Memory B cell (primary cell): ENCODE measurements at regions not wholly inside any gene's neighbourhood (a gene's known extent, or its start where the extent isn't known, plus 50 kb on each side); places are given as distances from the start of the nearest gene placed in this dataset.

Experiments
- ATAC-seq: fragments of 150-1000 bp; cut with Tn5 transposase; 2 replicates; pipeline ENCODE4 v1.10.0; 2021; ENCODE audit warnings: low read depth, mild to moderate bottlenecking, moderate library complexity
- DNase-seq, 2 donors: peaks; one replicate each; pipeline ENCODE4 v3.0.0; 2022; ENCODE audit warnings: low spot score in 2 of 2
- H3K27ac Mint-ChIP-seq: one replicate; pipeline ENCODE4 v1.8.0; 2022; ENCODE audit warnings: mild to moderate bottlenecking, moderate library complexity, mixed read lengths
- H3K27me3 Mint-ChIP-seq: one replicate; pipeline ENCODE4 v1.8.0; 2022; ENCODE audit warnings: mixed read lengths
- H3K36me3 Mint-ChIP-seq: one replicate; pipeline ENCODE4 v1.8.0; 2022; ENCODE audit warnings: mild to moderate bottlenecking, mixed read lengths
- H3K4me1 Mint-ChIP-seq: one replicate; pipeline ENCODE4 v1.8.0; 2022; ENCODE audit warnings: mixed read lengths
- H3K4me3 Mint-ChIP-seq: one replicate; pipeline ENCODE4 v1.8.0; 2022; ENCODE audit warnings: mild to moderate bottlenecking, moderate library complexity, mixed read lengths
- H3K9me3 Mint-ChIP-seq: one replicate; pipeline ENCODE4 v1.8.0; 2022; ENCODE audit warnings: mixed read lengths

DNA sequence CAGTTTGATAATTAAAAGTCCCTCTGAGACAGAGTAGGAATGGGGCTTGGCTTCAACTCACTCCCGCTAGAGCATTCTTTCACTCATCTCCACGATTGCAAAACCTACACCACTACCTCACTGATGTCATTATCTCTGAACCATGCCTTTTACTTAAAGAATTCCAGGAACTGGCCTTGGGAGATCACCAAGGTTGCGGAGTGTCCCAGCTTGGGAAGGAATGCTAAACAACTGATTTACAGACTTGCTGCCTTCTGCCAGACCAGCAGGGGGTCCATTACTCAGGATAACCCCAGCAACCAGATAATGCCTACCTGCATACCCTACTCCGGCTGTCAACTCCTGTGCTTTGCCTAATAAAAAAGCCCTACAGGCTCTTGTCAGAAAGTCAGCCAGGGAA, 102.2 kb upstream of the RALGAPA2 start:
- ATAC-seq (no peak), DNase-seq (no peak)
- no peak overlapping the region for H3K27ac Mint-ChIP-seq
- H3K27me3 Mint-ChIP-seq, result peaks cover 5% of the 10 kb centered on the region
- H3K36me3 Mint-ChIP-seq, result no peaks in the 10 kb centered on the region
- no peaks in the 10 kb centered on the region for H3K9me3 Mint-ChIP-seq
- H3K4me1 Mint-ChIP-seq, result no peaks in the 10 kb centered on the region
- H3K4me3 Mint-ChIP-seq, result no peak overlapping the region

DNA sequence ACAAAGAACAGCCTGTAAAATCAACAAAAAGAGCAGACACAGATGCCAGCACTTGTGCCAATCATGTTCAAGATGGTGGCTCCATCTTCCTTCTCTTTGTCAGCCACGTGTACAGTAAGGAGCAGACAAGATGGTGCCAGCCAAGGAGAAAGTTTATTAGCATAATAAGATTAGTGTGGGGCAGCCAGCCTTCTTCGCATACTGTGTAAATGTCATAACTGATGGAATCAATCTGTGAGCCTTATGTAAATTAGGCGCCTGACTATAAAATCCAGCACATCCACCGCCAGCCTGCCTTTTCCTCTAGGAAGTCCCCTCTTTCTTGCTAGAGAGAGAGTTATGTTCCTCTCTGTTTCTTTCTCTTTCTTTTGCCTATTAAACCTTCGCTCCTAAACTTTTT, 99.7 kb upstream of the RALGAPA2 start:
- H3K27ac Mint-ChIP-seq, result no peak overlapping the region
- H3K4me1 Mint-ChIP-seq, result no peaks in the 10 kb centered on the region

DNA sequence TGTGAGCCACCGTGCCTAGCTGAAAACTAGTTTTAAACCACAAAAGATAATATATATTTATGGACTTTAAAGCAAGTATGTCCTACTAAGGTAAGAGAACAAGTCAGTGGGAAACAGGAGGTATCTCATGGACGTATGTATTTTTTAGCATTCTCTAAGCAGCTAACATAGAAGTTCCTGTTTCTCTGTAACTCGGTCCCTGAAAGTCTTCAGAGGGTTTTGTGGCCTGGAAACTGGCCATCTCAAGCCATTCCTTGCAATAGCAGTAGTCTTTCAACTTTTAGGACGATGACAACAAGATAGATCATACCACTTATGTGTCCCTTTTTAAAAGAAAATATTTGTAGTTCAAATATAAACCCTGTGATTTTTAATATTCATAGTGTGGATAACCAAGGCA, 95.6 kb upstream of the RALGAPA2 start:
- no peaks in the 10 kb centered on the region for H3K36me3 Mint-ChIP-seq
- no peaks in the 10 kb centered on the region for H3K9me3 Mint-ChIP-seq
- DNase-seq, result no peak
- no peak overlapping the region for H3K27ac Mint-ChIP-seq
- peaks cover 2% of the 10 kb centered on the region for H3K27me3 Mint-ChIP-seq
- ATAC-seq, result no peak
- no peak overlapping the region for H3K4me3 Mint-ChIP-seq
- no peaks in the 10 kb centered on the region for H3K4me1 Mint-ChIP-seq

More for the DNA sequence above, 99.7 kb upstream of the RALGAPA2 start:
- Mint-ChIP-seq H3K4me3 (no peak overlapping the region), H3K27me3 (peaks cover 3% of the 10 kb centered on the region), H3K9me3 (no peaks in the 10 kb centered on the region), H3K36me3 (no peaks in the 10 kb centered on the region)
- DNase-seq, result no peak
- no peak for ATAC-seq

DNA sequence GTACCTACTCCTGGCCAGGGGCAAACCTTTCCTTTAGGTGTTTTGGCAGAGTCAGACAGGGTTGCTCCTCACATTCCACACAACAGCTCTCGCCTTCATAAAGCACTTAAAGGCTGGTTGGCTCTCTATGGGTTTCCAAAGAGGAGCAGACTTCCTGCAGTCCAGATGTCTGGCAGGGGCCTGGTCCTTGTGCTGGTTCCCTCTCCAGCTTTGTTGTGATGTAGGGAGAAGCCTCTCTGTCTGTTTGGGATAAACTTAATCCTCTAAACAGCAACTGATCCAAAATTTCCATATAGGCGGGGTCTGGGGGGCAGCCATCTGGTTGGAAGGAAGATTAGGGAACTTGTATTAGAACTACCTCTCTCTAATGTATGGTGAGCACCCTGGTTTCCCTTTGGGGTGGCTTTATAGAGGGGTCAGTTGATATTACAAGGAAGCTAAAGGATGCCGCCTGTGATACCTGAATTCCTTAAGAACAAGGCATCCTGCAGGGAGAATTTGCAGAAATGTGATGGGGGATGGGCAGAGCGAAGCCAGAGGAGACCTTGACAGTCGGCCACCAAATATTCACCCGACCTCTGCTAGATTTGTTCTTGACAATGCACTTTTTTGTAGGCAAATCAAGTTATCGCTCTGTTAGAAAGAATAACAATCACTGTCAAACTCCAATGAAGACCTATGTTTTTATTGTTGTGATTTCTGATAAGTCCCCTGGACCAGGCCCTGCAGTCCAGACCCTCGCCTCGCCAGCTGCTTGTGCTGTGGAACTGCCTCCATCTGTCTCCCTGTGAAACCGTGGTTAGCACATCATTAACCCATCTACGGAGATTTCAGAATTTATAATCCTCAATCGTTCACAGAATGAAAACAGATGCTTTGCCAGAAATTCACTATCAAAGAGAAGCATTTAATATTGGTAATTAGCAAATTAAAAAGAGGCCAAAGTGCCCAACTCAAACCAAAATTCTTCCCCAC, 94.0 kb upstream of the RALGAPA2 start:
- H3K4me3 Mint-ChIP-seq, result no peak overlapping the region
- no peak for ATAC-seq
- no peaks in the 10 kb centered on the region for H3K4me1 Mint-ChIP-seq
- H3K27me3 Mint-ChIP-seq, result peaks cover 2% of the 10 kb centered on the region
- H3K36me3 Mint-ChIP-seq, result no peaks in the 10 kb centered on the region
- no peak overlapping the region for H3K27ac Mint-ChIP-seq
- DNase-seq, result no peak
- no peaks in the 10 kb centered on the region for H3K9me3 Mint-ChIP-seq

DNA sequence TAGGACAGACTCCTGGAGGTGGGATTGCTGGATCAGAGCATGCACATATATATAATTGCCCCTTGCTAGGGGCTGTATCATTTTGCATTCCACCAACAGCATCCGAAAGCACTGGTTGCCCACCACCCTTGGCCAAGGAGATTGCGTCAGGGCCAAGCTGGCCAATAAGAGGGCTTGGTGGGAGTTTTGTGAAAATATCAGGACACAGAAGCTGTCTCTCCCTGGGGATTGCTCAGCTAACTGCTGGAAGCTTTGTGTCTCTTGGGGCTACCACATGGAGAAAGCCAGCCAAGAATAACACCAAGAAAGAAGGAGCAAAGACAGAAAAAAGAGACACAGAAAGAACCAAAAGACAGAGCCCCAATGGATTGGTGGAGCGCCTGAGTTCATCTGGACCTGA, 90.6 kb upstream of the RALGAPA2 start:
- Mint-ChIP-seq H3K4me1 (no peaks in the 10 kb centered on the region), H3K4me3 (no peak overlapping the region), H3K9me3 (no peaks in the 10 kb centered on the region), H3K27ac (no peak overlapping the region), H3K36me3 (no peaks in the 10 kb centered on the region), H3K27me3 (no peaks in the 10 kb centered on the region)
- no peak for ATAC-seq
- no peak for DNase-seq

DNA sequence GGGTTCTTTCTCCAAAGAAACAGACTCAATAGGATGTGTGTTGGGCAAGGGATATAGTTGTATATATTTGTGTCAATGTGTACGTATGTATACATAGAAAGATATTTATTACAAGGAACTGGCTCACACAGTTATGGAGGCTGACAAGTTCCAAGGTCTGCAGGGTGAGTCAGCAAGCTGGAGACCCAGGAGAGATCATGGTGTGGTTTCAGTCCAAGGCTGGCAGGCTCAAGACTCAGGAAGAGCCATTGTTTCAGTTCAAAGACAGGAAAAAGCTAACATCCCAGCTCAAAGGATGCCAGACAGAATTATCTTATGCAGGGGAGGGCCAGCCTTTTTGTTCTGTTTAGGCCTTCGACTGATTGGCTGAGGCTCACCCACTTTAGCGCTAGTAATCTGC, 89.9 kb upstream of the RALGAPA2 start:
- ATAC-seq (no peak), DNase-seq (no peak)
- Mint-ChIP-seq H3K36me3 (no peaks in the 10 kb centered on the region), H3K27ac (no peak overlapping the region), H3K9me3 (no peaks in the 10 kb centered on the region), H3K4me3 (no peak overlapping the region), H3K4me1 (no peaks in the 10 kb centered on the region), H3K27me3 (no peaks in the 10 kb centered on the region)

DNA sequence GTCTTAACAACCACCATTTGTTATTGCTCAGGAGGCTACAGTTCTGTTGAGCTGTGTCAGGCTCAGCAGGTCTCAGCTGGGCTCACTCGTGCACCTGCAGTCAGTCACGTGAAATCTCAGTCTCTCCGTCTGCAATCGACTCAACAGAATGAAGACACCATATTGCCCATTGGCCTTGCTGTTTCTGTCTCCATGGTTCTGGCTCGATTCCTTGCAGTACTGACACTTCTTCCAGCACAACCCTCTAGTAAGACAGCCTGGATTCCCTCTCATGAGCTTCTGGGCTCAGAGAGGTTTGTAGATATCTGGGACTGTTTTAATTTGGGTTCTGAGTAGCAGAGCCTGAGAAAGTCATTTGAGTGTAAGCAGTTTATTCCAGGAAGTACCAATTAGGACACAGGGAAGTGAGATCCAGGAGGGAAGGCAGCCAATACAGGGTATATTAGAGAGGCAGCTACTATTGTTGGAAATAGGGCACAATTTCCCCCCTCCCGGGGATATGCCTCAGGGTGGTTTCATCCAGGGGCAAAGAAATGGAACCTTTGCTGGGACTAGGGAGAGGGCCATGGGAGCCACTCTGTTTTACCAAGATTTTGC, 87.4 kb upstream of the RALGAPA2 start:
- ATAC-seq (no peak), DNase-seq (no peak)
- H3K27me3 Mint-ChIP-seq, result peaks cover 6% of the 10 kb centered on the region
- no peaks in the 10 kb centered on the region for H3K36me3 Mint-ChIP-seq
- no peaks in the 10 kb centered on the region for H3K4me1 Mint-ChIP-seq
- no peak overlapping the region for H3K27ac Mint-ChIP-seq
- no peaks in the 10 kb centered on the region for H3K9me3 Mint-ChIP-seq
- no peak overlapping the region for H3K4me3 Mint-ChIP-seq

DNA sequence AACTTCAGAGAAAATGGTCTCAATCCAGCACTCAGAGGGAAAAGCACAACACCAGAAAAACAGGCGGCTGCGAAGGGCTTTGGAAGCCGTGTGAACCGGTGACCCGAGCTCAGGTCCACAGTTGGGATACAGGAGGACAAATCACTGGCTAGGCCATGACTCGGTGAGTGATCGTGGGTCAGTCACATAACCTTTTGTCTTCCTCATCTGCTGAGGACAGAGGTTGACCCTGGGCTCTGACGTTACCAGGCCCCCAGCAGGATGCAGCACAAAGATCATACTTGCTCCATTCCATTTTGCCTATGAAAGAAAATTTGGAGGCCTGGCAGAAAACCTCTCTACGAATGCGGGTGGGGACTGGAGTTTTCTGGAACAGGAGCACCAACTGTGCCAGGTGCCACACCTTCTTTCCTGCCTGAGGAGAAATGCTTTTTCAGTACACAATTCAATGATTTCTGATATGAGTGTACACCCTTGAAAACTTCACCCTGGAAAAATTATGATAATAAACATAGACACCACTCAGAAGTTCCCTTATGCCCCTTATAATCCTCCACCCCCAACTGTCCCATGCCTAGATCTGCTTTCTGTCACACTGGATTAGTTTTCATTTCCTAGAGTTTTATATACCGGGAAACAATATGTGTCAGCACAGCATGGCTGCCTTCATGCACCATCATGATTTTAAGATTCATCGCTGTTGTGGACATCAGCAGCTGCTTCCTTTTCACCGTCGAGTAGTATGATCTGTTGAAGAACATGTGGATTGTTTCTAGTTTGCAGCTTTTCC, 85.3 kb upstream of the RALGAPA2 start:
- Mint-ChIP-seq H3K9me3 (no peaks in the 10 kb centered on the region), H3K4me3 (no peak overlapping the region), H3K36me3 (no peaks in the 10 kb centered on the region), H3K4me1 (no peaks in the 10 kb centered on the region), H3K27me3 (peaks cover 6% of the 10 kb centered on the region), H3K27ac (no peak overlapping the region)
- ATAC-seq (no peak), DNase-seq (no peak)

DNA sequence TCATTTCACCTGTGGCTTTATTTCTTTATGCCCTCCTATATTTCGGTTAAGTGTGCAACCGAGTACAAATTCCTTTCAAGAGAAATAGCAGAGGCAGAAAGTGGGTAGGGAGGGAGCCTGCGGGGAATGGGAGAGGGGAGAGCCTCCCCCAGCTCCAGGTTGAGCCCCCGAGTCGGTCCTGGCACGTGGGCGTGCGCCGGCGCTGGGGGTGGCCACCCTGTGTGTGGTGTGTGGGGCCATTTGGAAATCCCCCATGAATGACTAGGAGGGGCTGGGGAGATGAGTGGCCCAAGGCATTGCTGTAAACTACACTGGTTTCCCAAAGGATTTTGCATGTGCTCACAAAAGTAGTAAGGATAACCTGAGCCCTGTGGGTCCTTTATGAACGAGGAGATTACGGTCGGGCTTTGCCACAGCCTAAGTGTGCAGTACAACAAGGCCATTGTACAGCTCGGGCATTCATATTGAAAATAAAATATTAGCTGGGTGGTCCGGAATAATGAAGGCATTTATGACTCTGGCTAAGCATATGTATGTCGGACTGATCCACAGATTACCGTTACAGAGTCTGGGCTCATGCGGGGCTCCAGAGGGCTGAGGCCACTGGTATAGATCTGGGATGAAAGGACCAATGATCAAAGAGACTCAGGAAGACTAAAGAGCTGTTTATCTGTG, 84.5 kb upstream of the RALGAPA2 start:
- no peak for ATAC-seq
- Mint-ChIP-seq H3K4me3 (no peak overlapping the region), H3K27ac (no peak overlapping the region), H3K36me3 (no peaks in the 10 kb centered on the region), H3K9me3 (no peaks in the 10 kb centered on the region), H3K4me1 (no peaks in the 10 kb centered on the region), H3K27me3 (peaks cover 6% of the 10 kb centered on the region)
- no peak for DNase-seq

DNA sequence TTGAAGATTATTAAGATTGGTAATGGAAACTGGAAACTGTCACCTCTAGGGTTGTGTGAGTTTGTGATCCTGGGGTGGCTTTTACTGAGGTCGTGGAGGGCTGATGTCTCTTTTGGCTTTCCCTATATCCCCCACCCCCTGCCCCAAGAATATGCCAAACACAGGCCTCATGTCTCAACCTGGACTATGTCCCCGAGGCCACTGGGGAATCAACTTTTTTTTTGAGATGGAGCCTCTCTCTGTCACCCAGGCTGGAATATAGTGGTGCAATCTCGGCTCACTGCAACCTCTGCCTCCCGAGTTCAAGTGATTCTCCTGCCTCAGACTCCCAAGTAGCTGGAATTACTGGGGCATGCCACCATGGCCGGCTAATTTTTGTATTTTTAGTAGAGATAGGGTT, 83.3 kb upstream of the RALGAPA2 start:
- no peak for ATAC-seq
- no peaks in the 10 kb centered on the region for H3K36me3 Mint-ChIP-seq
- peaks cover 6% of the 10 kb centered on the region for H3K27me3 Mint-ChIP-seq
- DNase-seq, result no peak
- H3K9me3 Mint-ChIP-seq, result no peaks in the 10 kb centered on the region
- no peak overlapping the region for H3K4me3 Mint-ChIP-seq
- no peak overlapping the region for H3K27ac Mint-ChIP-seq
- no peaks in the 10 kb centered on the region for H3K4me1 Mint-ChIP-seq

DNA sequence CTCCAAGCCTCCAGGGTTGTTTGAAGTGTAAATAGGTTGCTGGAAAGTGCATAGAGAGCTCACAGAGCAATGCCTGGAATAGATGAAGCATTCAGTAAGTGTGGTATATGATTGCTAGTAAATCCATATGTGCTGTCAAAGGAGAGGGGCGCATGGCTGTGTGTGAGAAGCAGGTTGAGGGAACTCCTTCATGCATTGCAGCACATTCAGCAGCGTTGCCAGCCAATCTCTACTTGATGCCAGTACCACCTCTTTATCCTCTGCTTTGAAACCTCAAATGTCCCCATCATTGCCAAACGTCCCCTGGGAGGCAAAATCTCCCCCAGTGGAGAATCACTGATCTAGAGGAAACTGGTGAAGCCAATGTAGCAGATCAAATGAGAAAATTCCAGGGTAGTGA, 82.7 kb upstream of the RALGAPA2 start:
- Mint-ChIP-seq H3K4me3 (no peak overlapping the region), H3K27me3 (peaks cover 6% of the 10 kb centered on the region), H3K36me3 (no peaks in the 10 kb centered on the region), H3K4me1 (no peaks in the 10 kb centered on the region), H3K27ac (no peak overlapping the region), H3K9me3 (no peaks in the 10 kb centered on the region)
- ATAC-seq (no peak), DNase-seq (no peak)

DNA sequence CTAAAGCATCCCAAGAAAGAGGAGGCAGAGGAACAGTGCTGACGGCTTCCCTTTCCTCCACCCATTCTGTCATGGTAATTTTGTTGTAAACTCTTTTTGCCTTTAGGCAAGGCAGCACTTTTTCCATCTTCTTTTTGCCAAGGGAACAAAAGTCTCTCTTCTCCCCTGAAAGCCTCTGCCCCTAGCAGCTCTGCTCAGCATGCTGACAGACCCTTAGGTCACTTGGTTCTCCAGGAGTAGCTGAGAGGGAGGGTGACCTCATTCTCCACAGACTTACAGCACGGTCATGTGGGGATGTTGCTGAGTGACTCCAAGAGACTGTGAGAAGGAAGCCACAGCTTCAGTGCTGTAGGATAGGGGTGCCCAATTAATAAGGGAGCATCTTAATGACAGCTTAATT, 81.1 kb upstream of the RALGAPA2 start:
- no peaks in the 10 kb centered on the region for H3K4me1 Mint-ChIP-seq
- ATAC-seq (no peak), DNase-seq (no peak)
- no peak overlapping the region for H3K27ac Mint-ChIP-seq
- H3K27me3 Mint-ChIP-seq, result peaks cover 6% of the 10 kb centered on the region
- no peak overlapping the region for H3K4me3 Mint-ChIP-seq
- no peaks in the 10 kb centered on the region for H3K36me3 Mint-ChIP-seq
- no peaks in the 10 kb centered on the region for H3K9me3 Mint-ChIP-seq

DNA sequence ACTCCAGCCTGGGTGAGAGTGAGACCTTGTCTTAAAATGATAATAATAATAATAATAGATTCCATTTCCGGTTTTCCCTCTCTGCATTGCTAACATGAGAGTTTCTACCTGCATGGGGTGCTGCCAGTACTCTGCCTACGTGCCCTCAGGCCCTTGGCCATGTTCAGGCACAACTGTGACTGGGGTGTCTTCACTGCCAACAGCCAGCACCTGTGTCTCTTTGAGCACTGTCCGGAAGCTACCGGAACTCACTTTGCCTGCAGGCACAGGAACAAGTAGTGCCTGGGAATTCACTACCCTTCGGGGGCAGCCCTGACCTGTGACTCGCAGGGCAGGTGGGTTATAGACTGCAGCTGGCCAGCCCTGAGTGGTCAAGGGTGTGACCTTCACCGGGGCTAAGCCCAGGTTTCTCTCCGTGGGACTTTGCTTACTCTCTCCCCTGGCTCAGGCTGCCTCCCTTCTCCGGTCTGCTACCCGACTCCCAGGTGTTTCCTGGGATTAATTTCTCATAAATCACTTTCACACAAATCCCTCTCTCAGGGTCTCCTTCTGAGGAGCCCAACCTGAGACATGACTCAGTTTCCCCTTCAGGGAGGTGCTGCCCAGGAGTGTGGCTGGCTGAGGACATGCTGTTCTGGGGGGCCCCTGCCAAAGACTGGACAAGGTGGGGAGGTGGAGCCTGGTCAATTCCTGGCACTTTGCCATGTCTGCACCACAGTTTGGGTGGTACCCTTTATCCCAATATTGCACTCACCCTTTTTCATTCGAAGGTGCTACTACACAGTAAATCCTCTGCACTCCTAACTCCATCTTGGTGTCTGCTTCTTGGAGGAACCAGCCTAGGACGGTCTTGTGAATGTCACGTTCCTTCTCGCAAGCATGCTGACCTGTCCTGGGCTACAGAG, 79.5 kb upstream of the RALGAPA2 start:
- H3K36me3 Mint-ChIP-seq, result peaks cover 3% of the 10 kb centered on the region
- no peak for ATAC-seq
- no peak overlapping the region for H3K4me3 Mint-ChIP-seq
- peaks cover 4% of the 10 kb centered on the region for H3K9me3 Mint-ChIP-seq
- no peak overlapping the region for H3K27ac Mint-ChIP-seq
- no peak for DNase-seq
- no peaks in the 10 kb centered on the region for H3K4me1 Mint-ChIP-seq
- peaks cover 9% of the 10 kb centered on the region for H3K27me3 Mint-ChIP-seq
